GM23338 (cell line): ENCODE measurements at regions not wholly inside any gene's neighbourhood (a gene's known extent, or its start where the extent isn't known, plus 50 kb on each side); places are given as distances from the start of the nearest gene placed in this dataset.

Source experiments
- ATAC-seq: fragments of 200-7000 bp; cut with Tn5 transposase; 3 replicates; pipeline ENCODE4 v1.9.1; 2020
- DNase-seq: peaks from one replicate; pipeline ENCODE4 v3.0.0-alpha.2; 2015; ENCODE audit warnings: low spot score
- H2AFZ ChIP-seq: fragments of 200-600 bp; sonication (generic); 2 replicates; pipeline ENCODE4 v1.8.0; 2016; ENCODE audit warnings: antibody characterized with exemption, mild to moderate bottlenecking, moderate library complexity
- H3F3A ChIP-seq: fragments of 200-600 bp; sonication (generic); replicated peaks from 2 replicates; pipeline ENCODE4 v1.8.0; 2017; ENCODE audit warnings: antibody characterized with exemption, mixed run types, low read depth
- H3K27ac ChIP-seq: fragments of 200-600 bp; sonication (generic); 2 replicates; pipeline ENCODE4 v1.6.1; 2016; ENCODE audit warnings: low read depth
- H3K27me3 ChIP-seq: fragments of 200-600 bp; sonication (generic); 2 replicates; pipeline ENCODE4 v1.8.0; 2016; ENCODE audit warnings: mild to moderate bottlenecking, mixed run types, moderate library complexity; ENCODE audit not compliant: insufficient read depth
- H3K36me3 ChIP-seq: fragments of 200-600 bp; sonication (generic); 2 replicates; pipeline ENCODE4 v1.8.0; 2016; ENCODE audit warnings: mild to moderate bottlenecking; ENCODE audit not compliant: insufficient read depth
- H3K4me1 ChIP-seq: fragments of 200-600 bp; sonication (generic); 2 replicates; pipeline ENCODE4 v1.8.0; 2016; ENCODE audit warnings: mild to moderate bottlenecking, moderate library complexity; ENCODE audit not compliant: insufficient read depth
- H3K4me2 ChIP-seq: fragments of 200-600 bp; sonication (generic); 2 replicates; pipeline ENCODE4 v1.7.1; 2017; ENCODE audit warnings: mixed run types
- H3K4me3 ChIP-seq: fragments of 200-600 bp; sonication (generic); 2 replicates; pipeline ENCODE4 v1.6.1; 2016; ENCODE audit warnings: mixed run types
- H3K79me2 ChIP-seq: fragments of 200-600 bp; sonication (generic); replicated peaks from 2 replicates; pipeline ENCODE4 v1.8.0; 2017; ENCODE audit warnings: mild to moderate bottlenecking; ENCODE audit not compliant: insufficient read depth
- H3K9me2 ChIP-seq: fragments of 200-600 bp; sonication (generic); 2 replicates; pipeline ENCODE4 v1.8.0; 2017; ENCODE audit not compliant: insufficient read depth
- H4K20me1 ChIP-seq: fragments of 200-600 bp; sonication (generic); replicated peaks from 2 replicates; pipeline ENCODE4 v1.8.0; 2017; ENCODE audit warnings: mild to moderate bottlenecking; ENCODE audit not compliant: insufficient read depth
- H3K27ac Mint-ChIP-seq: 2 replicates; pipeline ENCODE4 v1.8.0; 2020; ENCODE audit warnings: inconsistent platforms, mild to moderate bottlenecking, moderate library complexity, mixed read lengths
- H3K27me3 Mint-ChIP-seq: 3 replicates; pipeline ENCODE4 v1.8.0; 2022; ENCODE audit warnings: low read depth, mild to moderate bottlenecking, moderate library complexity, mixed read lengths, inconsistent platforms; ENCODE audit not compliant: insufficient read depth, poor library complexity
- H3K36me3 Mint-ChIP-seq: 3 replicates; pipeline ENCODE4 v1.8.0; 2021; ENCODE audit warnings: low read depth, mild to moderate bottlenecking, inconsistent platforms, moderate library complexity, mixed read lengths
- H3K4me1 Mint-ChIP-seq: 3 replicates; pipeline ENCODE4 v1.8.0; 2020; ENCODE audit warnings: mild to moderate bottlenecking, inconsistent platforms, mixed read lengths
- H3K4me3 Mint-ChIP-seq: 3 replicates; pipeline ENCODE4 v1.8.0; 2021; ENCODE audit warnings: moderate library complexity, mild to moderate bottlenecking, inconsistent platforms, mixed read lengths
- H3K9me3 Mint-ChIP-seq: 3 replicates; pipeline ENCODE4 v1.8.0; 2020; ENCODE audit warnings: moderate library complexity, mild to moderate bottlenecking, inconsistent platforms, mixed read lengths
- CREB1 ChIP-seq: fragments of 250-450 bp; sonication (Bioruptor Pico); IDR thresholded peaks from 2 replicates; pipeline ENCODE4 v1.5.0; 2020; ENCODE audit warnings: low read depth, mild to moderate bottlenecking, moderate library complexity
- CTCF ChIP-seq, 2 experiments: fragments of 200-600 bp in 1 of 2; sonication (generic) in 1 of 2; conservative IDR thresholded peaks; 2 replicates each; pipeline versions ENCODE4 v1.5.1 to v1.6.1; 2016 to 2017; ENCODE audit warnings: antibody characterized with exemption in 2 of 2, low read depth in 2 of 2, mild to moderate bottlenecking in 2 of 2, moderate library complexity in 1 of 2
- ETS1 ChIP-seq: IDR thresholded peaks from 2 replicates; pipeline ENCODE4 v1.6.1; 2016; ENCODE audit warnings: antibody characterized with exemption
- EZH2 ChIP-seq: fragments of 200-600 bp; sonication (generic); IDR thresholded peaks from one replicate; pipeline ENCODE4 v1.8.0; 2017; ENCODE audit warnings: antibody characterized with exemption, mild to moderate bottlenecking, low read depth; ENCODE audit not compliant: unreplicated experiment
- EZH2phosphoT487 ChIP-seq: fragments of 200-600 bp; sonication (generic); IDR thresholded peaks from one replicate; pipeline ENCODE4 v1.8.1; 2018; ENCODE audit warnings: antibody characterized with exemption; ENCODE audit not compliant: unreplicated experiment
- JUNB ChIP-seq: IDR thresholded peaks from one replicate; pipeline ENCODE4 v1.6.1; 2016; ENCODE audit warnings: antibody characterized with exemption; ENCODE audit not compliant: unreplicated experiment
- NANOG ChIP-seq: IDR thresholded peaks from 2 replicates; pipeline ENCODE4 v1.6.1; 2016; ENCODE audit warnings: antibody characterized with exemption, borderline replicate concordance
- POLR2AphosphoS5 ChIP-seq: IDR thresholded peaks from 2 replicates; pipeline ENCODE4 v1.6.1; 2016; ENCODE audit warnings: antibody characterized with exemption, low read depth
- REST ChIP-seq: IDR thresholded peaks from one replicate; pipeline ENCODE4 v1.6.1; 2018; ENCODE audit warnings: antibody characterized with exemption; ENCODE audit not compliant: unreplicated experiment
- STAT1 ChIP-seq: IDR thresholded peaks from one replicate; pipeline ENCODE4 v1.6.1; 2016; ENCODE audit warnings: antibody characterized with exemption; ENCODE audit not compliant: unreplicated experiment
- ZNF114 ChIP-seq: fragments of 250-450 bp; sonication (Bioruptor Pico); IDR thresholded peaks from 2 replicates; pipeline ENCODE4 v1.5.0; 2020; ENCODE audit warnings: mild to moderate bottlenecking, moderate library complexity
- ZNF331 ChIP-seq: fragments of 250-450 bp; sonication (Bioruptor Pico); IDR thresholded peaks from 2 replicates; pipeline ENCODE4 v1.5.0; 2020; ENCODE audit warnings: low read depth, mild to moderate bottlenecking, moderate library complexity
- TF ChIP-seq, protein P1 (sequence below): fragments of 250-450 bp; sonication (Bioruptor Pico); IDR thresholded peaks from 2 replicates; pipeline ENCODE4 v1.5.0; 2020; ENCODE audit warnings: mild to moderate bottlenecking, moderate library complexity

GRCh38 chr1:213416461-213417224, 365.6 kb downstream of the RPS6KC1 start:
- DNase-seq: no peak
- H3K4me3 ChIP-seq: no peak overlapping the region
- H3K79me2 ChIP-seq: no peaks in the 10 kb centered on the region
- H2AFZ ChIP-seq: no peak overlapping the region
- no peak overlapping the region for H3K4me3 Mint-ChIP-seq
- no peaks in the 10 kb centered on the region for H3K27me3 ChIP-seq
- no peaks in the 10 kb centered on the region for H3K4me1 Mint-ChIP-seq
- no peak overlapping the region for H3K4me2 ChIP-seq
- peaks cover 3% of the 10 kb centered on the region; the same call in 1 of the 3 replicates for H3K9me3 Mint-ChIP-seq
- H3K4me1 ChIP-seq: no peaks in the 10 kb centered on the region
- no peaks in the 10 kb centered on the region for H3K27me3 Mint-ChIP-seq
- H3K27ac Mint-ChIP-seq: no peak overlapping the region
- no peaks in the 10 kb centered on the region; the same call in 2 of the 3 replicates for H3K36me3 Mint-ChIP-seq
- TF ChIP-seq ETS1 (no peak), STAT1 (no peak), ZNF114 (CRISPR knock-in tag) (no peak), CREB1 (no peak), ZNF331 (CRISPR knock-in tag) (no peak), JUNB (no peak), REST (no peak), EZH2 (no peak), NANOG (no peak), POLR2AphosphoS5 (no peak), CTCF (conservative IDR thresholded peaks at IDR 0.05; ENCODE audit: low read depth in 2 of 2) (no peak), EZH2phosphoT487 (no peak)
- TF ChIP-seq, protein P1, sequence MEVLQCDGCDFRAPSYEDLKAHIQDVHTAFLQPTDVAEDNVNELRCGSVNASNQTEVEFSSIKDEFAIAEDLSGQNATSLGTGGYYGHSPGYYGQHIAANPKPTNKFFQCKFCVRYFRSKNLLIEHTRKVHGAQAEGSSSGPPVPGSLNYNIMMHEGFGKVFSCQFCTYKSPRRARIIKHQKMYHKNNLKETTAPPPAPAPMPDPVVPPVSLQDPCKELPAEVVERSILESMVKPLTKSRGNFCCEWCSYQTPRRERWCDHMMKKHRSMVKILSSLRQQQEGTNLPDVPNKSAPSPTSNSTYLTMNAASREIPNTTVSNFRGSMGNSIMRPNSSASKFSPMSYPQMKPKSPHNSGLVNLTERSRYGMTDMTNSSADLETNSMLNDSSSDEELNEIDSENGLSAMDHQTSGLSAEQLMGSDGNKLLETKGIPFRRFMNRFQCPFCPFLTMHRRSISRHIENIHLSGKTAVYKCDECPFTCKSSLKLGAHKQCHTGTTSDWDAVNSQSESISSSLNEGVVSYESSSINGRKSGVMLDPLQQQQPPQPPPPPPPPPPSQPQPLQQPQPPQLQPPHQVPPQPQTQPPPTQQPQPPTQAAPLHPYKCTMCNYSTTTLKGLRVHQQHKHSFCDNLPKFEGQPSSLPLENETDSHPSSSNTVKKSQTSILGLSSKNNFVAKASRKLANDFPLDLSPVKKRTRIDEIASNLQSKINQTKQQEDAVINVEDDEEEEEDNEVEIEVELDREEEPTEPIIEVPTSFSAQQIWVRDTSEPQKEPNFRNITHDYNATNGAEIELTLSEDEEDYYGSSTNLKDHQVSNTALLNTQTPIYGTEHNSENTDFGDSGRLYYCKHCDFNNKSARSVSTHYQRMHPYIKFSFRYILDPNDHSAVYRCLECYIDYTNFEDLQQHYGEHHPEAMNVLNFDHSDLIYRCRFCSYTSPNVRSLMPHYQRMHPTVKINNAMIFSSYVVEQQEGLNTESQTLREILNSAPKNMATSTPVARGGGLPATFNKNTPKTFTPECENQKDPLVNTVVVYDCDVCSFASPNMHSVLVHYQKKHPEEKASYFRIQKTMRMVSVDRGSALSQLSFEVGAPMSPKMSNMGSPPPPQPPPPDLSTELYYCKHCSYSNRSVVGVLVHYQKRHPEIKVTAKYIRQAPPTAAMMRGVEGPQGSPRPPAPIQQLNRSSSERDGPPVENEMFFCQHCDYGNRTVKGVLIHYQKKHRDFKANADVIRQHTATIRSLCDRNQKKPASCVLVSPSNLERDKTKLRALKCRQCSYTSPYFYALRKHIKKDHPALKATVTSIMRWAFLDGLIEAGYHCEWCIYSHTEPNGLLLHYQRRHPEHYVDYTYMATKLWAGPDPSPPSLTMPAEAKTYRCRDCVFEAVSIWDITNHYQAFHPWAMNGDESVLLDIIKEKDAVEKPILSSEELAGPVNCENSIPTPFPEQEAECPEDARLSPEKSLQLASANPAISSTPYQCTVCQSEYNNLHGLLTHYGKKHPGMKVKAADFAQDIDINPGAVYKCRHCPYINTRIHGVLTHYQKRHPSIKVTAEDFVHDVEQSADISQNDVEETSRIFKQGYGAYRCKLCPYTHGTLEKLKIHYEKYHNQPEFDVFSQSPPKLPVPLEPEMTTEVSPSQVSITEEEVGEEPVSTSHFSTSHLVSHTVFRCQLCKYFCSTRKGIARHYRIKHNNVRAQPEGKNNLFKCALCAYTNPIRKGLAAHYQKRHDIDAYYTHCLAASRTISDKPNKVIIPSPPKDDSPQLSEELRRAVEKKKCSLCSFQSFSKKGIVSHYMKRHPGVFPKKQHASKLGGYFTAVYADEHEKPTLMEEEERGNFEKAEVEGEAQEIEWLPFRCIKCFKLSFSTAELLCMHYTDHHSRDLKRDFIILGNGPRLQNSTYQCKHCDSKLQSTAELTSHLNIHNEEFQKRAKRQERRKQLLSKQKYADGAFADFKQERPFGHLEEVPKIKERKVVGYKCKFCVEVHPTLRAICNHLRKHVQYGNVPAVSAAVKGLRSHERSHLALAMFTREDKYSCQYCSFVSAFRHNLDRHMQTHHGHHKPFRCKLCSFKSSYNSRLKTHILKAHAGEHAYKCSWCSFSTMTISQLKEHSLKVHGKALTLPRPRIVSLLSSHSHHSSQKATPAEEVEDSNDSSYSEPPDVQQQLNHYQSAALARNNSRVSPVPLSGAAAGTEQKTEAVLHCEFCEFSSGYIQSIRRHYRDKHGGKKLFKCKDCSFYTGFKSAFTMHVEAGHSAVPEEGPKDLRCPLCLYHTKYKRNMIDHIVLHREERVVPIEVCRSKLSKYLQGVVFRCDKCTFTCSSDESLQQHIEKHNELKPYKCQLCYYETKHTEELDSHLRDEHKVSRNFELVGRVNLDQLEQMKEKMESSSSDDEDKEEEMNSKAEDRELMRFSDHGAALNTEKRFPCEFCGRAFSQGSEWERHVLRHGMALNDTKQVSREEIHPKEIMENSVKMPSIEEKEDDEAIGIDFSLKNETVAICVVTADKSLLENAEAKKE (CRISPR knock-in tag): no peak
- 0 out of 2 replicates have a peak, but pooled peaks cover 8% of the 10 kb centered on the region for H3K9me2 ChIP-seq
- ATAC-seq: no peak
- no peaks in the 10 kb centered on the region for H3K36me3 ChIP-seq
- no peaks in the 10 kb centered on the region for H3F3A ChIP-seq
- H4K20me1 ChIP-seq: no peaks in the 10 kb centered on the region
- no peak overlapping the region for H3K27ac ChIP-seq
